LNCAP (cell line): ENCODE measurements at regions not wholly inside any gene's neighbourhood (a gene's known extent, or its start where the extent isn't known, plus 50 kb on each side); places are given as distances from the start of the nearest gene placed in this dataset.

Source experiments
- CTCF ChIP-seq: fragments of 450-650 bp; IDR thresholded peaks from 2 replicates; pipeline ENCODE4 v1.5.1; 2017; ENCODE audit warnings: mild to moderate bottlenecking

GRCh38 chr2:30034052-30034775 is 112.6 kb upstream of the YPEL5 start:
- no peak for TF ChIP-seq CTCF

GRCh38 chr2:30037016-30037415 is 109.8 kb upstream of the YPEL5 start:
- TF ChIP-seq CTCF: no peak

- no peak for TF ChIP-seq CTCF
These were observed 108.4 kb upstream of the YPEL5 start for GRCh38 chr2:30038419-30038818.

- TF ChIP-seq CTCF: no peak
These were observed 107.7 kb upstream of the YPEL5 start for GRCh38 chr2:30039101-30039500.

GRCh38 chr2:30040147-30040546 is 106.7 kb upstream of the YPEL5 start:
- no peak for TF ChIP-seq CTCF

GRCh38 chr2:30041884-30042283 is 104.9 kb upstream of the YPEL5 start:
- TF ChIP-seq CTCF: no peak

GRCh38 chr2:30046396-30046795 is 100.4 kb upstream of the YPEL5 start:
- TF ChIP-seq CTCF: no peak

GRCh38 chr2:30046979-30047378 is 99.8 kb upstream of the YPEL5 start:
- TF ChIP-seq CTCF: no peak
